ENCODE measurements at regions not wholly inside any gene's neighbourhood (a gene's known extent, or its start where the extent isn't known, plus 50 kb on each side); places are given as distances from the start of the nearest gene placed in this dataset.
A peak's percentile ranks its signal among the peaks of the same experiment; 100 is the strongest.

DNA sequence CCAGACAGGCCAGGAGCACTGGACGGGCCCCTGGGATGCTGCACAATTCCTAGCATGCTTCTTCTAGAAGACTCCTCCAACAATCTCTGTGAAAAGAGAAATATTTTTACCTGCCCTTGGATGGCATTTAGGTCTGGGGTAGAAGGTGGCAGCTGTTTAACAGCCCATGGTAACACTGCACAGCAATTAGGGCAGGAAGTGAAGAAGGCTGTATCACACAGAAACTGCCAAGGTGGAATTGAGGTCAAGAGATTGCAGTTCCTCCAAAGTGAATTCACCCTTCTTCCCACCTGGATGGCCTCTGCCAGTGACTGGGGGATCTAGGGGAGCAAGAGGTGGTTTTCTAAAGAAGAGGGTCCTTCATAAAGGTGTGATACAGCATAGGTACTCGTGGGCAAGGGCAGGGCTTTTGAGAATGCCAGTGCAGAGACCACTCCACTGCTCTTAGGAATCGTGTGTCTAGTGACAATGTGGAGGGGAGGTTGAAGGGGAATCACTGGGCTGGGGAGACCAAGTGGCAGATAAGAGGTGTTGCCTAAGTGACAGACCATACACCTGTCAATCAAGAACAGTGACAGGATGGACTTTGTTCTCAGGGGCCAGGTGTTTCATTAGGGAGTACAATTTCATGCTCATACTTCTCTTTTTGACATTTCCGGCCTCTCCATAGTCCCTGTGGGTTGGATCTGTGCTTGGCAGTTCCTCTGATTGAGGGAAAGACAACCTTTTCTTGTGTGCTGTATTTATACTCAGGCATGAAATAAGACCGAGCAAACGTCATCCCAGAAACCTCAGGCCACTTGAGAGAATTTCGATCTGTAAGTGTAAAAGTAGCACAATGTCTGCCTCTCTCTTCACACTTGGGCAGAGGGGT is 83.5 kb upstream of the BCL6 start:
- Mint-ChIP-seq H3K27ac (peak overlapping the region in 7 of 8 donors; percentile 60 to 93 (median 85)), H3K4me3 (peak overlapping the region in 4 of 7 donors; percentile 32 to 53 (median 43)), H3K27me3 (no peaks in the 10 kb centered on the region), H3K9me3 (no peaks in the 10 kb centered on the region), H3K4me1 (peaks cover 13 to 31% (median 24%) of the 10 kb centered on the region in 3 donors), H3K36me3 (no peaks in the 10 kb centered on the region)
- Histone ChIP-seq H3K9me3 (ENCODE audit: low read length) (no peaks in the 10 kb centered on the region), H3K27me3 (ENCODE audit: insufficient read depth, low read length, poor library complexity, severe bottlenecking) (no peaks in the 10 kb centered on the region), H3K4me3 (ENCODE audit: low read length) (no peak overlapping the region), H3K27ac (ENCODE audit: low read depth, low read length) (no peak overlapping the region), H3K4me1 (ENCODE audit: insufficient read depth, low read length) (peaks cover 8% of the 10 kb centered on the region), H3K36me3 (ENCODE audit: insufficient read depth, low read length) (no peaks in the 10 kb centered on the region)
- ChIA-PET POLR2A (no interaction called here), CTCF (no interaction called here)
- DNase-seq: peak in 1 of 5 donors; percentile 42

DNA sequence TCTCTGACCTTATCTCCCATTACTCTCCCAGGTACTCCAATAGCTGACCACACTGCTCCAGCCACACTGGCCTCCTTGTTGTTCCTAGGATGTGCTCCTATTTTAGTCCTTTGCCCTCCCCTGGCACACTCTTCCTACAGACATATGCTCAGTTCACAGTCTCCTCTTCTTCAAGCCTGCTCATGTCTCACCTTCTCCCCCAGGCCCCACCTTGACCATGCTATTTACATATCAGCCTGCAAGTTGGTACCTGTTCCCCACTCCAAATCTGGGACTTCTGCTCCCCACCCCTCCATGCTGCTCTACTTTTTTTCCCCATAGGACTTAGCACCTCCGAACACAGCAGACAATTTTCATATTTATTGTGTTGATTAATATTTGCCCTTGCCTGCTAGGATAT is 84.9 kb upstream of the BCL6 start:
- DNase-seq: no peak
- no peaks in the 10 kb centered on the region for H3K36me3 ChIP-seq (ENCODE audit: insufficient read depth, low read length)
- ChIA-PET CTCF (no interaction called here), POLR2A (no interaction called here)
- no peak overlapping the region for H3K4me3 ChIP-seq (ENCODE audit: low read length)
- H3K27ac ChIP-seq (ENCODE audit: low read depth, low read length): no peak overlapping the region
- peaks cover 0 to 9% (median 4%) of the 10 kb centered on the region in 3 donors for H3K36me3 Mint-ChIP-seq
- H3K27me3 ChIP-seq (ENCODE audit: insufficient read depth, low read length, poor library complexity, severe bottlenecking): no peaks in the 10 kb centered on the region
- H3K27ac Mint-ChIP-seq: peak overlapping the region in 5 of 8 donors; percentile 2 to 74 (median 13)
- H3K9me3 ChIP-seq (ENCODE audit: low read length): no peaks in the 10 kb centered on the region
- no peak overlapping the region for H3K4me3 Mint-ChIP-seq
- H3K4me1 Mint-ChIP-seq: peaks cover 13 to 27% (median 24%) of the 10 kb centered on the region in 3 donors
- H3K9me3 Mint-ChIP-seq: peaks cover 0 to 6% (median 3%) of the 10 kb centered on the region in 5 donors
- peaks cover 0 to 2% of the 10 kb centered on the region in 2 donors for H3K27me3 Mint-ChIP-seq
- peaks cover 8% of the 10 kb centered on the region for H3K4me1 ChIP-seq (ENCODE audit: insufficient read depth, low read length)

DNA sequence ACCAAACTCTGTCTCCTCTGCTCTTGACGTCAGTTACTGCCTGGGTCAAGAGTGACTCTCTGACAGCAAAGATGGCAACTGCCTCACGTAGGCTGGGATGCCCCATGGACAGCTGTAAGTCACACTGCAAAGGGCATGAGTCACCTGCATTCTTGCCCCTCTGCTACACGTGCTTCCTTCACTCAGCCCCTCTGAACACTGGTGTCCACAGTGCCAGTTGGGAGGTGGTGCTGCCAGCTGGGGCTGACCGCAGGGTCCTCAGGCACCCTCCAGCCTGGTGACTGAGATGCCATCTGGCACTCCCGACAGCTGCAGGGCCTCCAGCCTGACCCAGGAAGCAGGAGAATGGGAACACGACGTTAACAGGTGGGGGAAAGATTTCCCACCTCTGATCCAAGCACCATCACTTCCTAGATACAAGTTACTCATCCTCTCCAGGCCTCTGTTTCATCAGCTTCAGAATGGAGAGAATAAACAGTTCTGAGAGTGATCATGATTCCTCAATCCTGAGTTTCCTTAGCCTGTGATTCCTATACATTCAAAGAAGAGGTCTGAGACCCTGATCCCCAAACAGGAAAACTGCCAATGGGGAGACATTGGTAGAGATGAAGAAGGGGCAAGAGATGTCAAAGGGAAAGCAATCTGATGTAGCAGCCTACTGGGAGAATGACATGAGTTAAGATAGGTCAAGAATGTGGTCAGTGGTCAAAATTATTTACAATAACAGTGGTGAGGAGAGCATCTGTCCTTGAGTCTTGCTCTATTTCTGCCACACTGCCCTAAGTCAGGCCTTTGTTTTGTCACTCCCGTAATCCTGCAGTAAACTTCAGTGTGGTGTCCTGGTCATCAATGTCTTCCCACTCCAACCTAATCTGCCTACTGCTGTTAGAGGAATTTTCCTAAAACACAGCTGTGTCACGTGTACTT is 86.1 kb upstream of the BCL6 start:
- no peak overlapping the region for H3K4me3 ChIP-seq (ENCODE audit: low read length)
- H3K36me3 Mint-ChIP-seq: peaks cover 0 to 15% (median 4%) of the 10 kb centered on the region in 3 donors
- H3K27ac Mint-ChIP-seq: peak overlapping the region in 1 of 8 donors; percentile 1
- no peaks in the 10 kb centered on the region for H3K9me3 ChIP-seq (ENCODE audit: low read length)
- H3K4me1 Mint-ChIP-seq: peaks cover 13 to 27% (median 24%) of the 10 kb centered on the region in 3 donors
- peaks cover 0 to 2% of the 10 kb centered on the region in 2 donors for H3K27me3 Mint-ChIP-seq
- H3K4me1 ChIP-seq (ENCODE audit: insufficient read depth, low read length): peaks cover 8% of the 10 kb centered on the region
- POLR2A ChIA-PET: no interaction called here
- CTCF ChIA-PET: interaction anchor here (2.1 kb wide), 1 partner anchor 91 kb away, joined by 4 read pairs; no protein-coding TSS in a partner anchor
- no peaks in the 10 kb centered on the region for H3K36me3 ChIP-seq (ENCODE audit: insufficient read depth, low read length)
- no peak overlapping the region for H3K4me3 Mint-ChIP-seq
- peaks cover 0 to 6% (median 3%) of the 10 kb centered on the region in 5 donors for H3K9me3 Mint-ChIP-seq
- H3K27me3 ChIP-seq (ENCODE audit: insufficient read depth, low read length, poor library complexity, severe bottlenecking): no peaks in the 10 kb centered on the region
- no peak overlapping the region for H3K27ac ChIP-seq (ENCODE audit: low read depth, low read length)
- no peak for DNase-seq

DNA sequence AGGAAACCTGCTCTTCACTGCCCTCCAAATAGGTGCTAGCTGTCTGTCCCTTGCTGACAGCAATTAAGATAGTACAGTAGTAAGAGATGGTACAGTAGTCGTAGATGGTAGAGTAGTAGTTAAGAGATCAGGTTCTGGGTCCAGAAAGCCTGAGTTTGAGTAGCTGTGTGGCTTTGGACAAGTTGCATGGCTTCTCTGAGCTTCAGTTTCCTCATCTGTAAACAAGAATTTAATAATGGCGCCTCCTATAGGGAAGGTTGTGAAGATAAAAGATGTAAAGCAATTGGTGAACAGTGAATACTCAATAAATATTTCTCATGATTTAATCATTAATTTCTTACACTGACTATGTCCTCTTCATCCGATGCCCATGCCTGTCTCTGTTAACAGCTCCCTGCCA is 86.9 kb upstream of the BCL6 start:
- no peak for DNase-seq
- POLR2A ChIA-PET: no interaction called here
- Histone ChIP-seq H3K4me3 (ENCODE audit: low read length) (no peak overlapping the region), H3K27me3 (ENCODE audit: insufficient read depth, low read length, poor library complexity, severe bottlenecking) (no peaks in the 10 kb centered on the region), H3K4me1 (ENCODE audit: insufficient read depth, low read length) (peaks cover 8% of the 10 kb centered on the region), H3K27ac (ENCODE audit: low read depth, low read length) (no peak overlapping the region), H3K36me3 (ENCODE audit: insufficient read depth, low read length) (no peaks in the 10 kb centered on the region), H3K9me3 (ENCODE audit: low read length) (no peaks in the 10 kb centered on the region)
- Mint-ChIP-seq H3K36me3 (peaks cover 0 to 15% (median 4%) of the 10 kb centered on the region in 3 donors), H3K4me3 (no peak overlapping the region), H3K9me3 (peaks cover 0 to 6% (median 3%) of the 10 kb centered on the region in 5 donors), H3K27me3 (peaks cover 0 to 2% of the 10 kb centered on the region in 2 donors), H3K27ac (peak overlapping the region in 1 of 8 donors; percentile 64), H3K4me1 (peaks cover 13 to 27% (median 24%) of the 10 kb centered on the region in 3 donors)
- CTCF ChIA-PET: interaction anchor here (2.1 kb wide), 1 partner anchor 91 kb away, joined by 4 read pairs; no protein-coding TSS in a partner anchor

DNA sequence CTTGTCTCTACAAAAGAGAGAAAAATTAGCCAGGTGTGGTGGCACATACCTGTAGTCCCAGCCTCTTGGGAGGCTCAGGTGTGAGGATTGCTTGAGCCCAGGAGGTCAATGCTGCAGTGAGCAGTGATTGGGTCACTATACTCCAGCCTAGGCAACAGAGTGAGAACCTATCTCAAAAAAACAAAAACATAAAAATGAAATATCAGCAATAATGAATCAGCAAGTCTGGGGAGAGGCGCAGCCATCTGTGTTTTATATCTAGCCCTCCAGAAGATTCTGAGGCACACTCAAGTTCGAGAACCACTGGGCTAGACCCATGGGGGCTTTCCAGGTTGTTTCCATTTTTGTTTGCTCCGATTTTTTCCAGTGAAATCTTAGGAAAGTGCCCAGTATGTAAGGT is 88.1 kb upstream of the BCL6 start:
- Histone ChIP-seq H3K36me3 (ENCODE audit: insufficient read depth, low read length) (no peaks in the 10 kb centered on the region), H3K4me1 (ENCODE audit: insufficient read depth, low read length) (peaks cover 4% of the 10 kb centered on the region), H3K27me3 (ENCODE audit: insufficient read depth, low read length, poor library complexity, severe bottlenecking) (no peaks in the 10 kb centered on the region), H3K27ac (ENCODE audit: low read depth, low read length) (no peak overlapping the region), H3K4me3 (ENCODE audit: low read length) (no peak overlapping the region), H3K9me3 (ENCODE audit: low read length) (no peaks in the 10 kb centered on the region)
- Mint-ChIP-seq H3K27me3 (peaks cover 0 to 2% of the 10 kb centered on the region in 2 donors), H3K27ac (peak overlapping the region in 1 of 8 donors; percentile 3), H3K36me3 (peaks cover 0 to 15% (median 4%) of the 10 kb centered on the region in 3 donors), H3K4me1 (peaks cover 13 to 25% (median 17%) of the 10 kb centered on the region in 3 donors), H3K9me3 (peaks cover 0 to 6% (median 3%) of the 10 kb centered on the region in 5 donors), H3K4me3 (no peak overlapping the region)
- no peak for DNase-seq
- POLR2A ChIA-PET: no interaction called here
- CTCF ChIA-PET: no interaction called here

DNA sequence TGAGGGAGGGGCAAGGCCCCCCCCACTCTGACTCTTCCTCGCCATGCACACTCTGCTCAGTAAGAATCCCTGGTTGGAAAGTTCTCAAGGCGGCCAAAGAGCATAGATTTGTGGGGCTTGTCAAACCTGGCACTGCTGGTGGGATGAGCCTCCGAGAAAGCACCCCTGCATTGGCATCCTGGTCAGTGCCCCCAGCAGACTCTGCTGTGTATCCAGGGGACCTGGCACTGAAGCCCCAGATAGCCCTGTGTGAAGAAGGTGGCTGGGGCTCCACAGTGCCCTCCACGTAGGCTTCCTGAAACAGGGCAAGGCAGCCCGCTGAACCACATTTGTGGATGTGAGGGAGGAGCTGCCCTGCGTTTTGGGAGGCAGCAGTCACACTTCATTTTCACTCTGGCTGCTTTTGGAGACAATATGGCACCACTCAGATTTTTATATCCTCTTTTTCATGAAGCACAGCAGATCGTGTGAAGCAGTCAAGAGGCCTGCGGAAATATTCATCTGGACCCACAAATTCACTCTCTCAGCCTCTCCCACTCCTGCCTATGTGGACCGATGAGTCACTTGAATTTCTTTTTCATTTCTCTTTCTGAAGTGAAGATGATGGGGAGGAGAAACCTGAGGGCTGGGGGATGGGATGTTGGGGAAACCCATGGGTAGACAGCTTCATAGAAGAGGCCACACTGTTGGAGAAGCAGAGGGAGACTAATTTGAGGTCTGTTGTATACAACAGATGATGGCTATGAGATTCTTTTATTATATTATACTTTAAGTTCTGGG is 88.7 kb upstream of the BCL6 start:
- peaks cover 6 to 19% (median 11%) of the 10 kb centered on the region in 3 donors for H3K4me1 Mint-ChIP-seq
- H3K27me3 Mint-ChIP-seq: peaks cover 0 to 2% of the 10 kb centered on the region in 2 donors
- H3K9me3 ChIP-seq (ENCODE audit: low read length): no peaks in the 10 kb centered on the region
- POLR2A ChIA-PET: no interaction called here
- H3K27ac ChIP-seq (ENCODE audit: low read depth, low read length): no peak overlapping the region
- no peak overlapping the region for H3K27ac Mint-ChIP-seq
- H3K36me3 Mint-ChIP-seq: peaks cover 0 to 15% (median 4%) of the 10 kb centered on the region in 3 donors
- H3K4me3 Mint-ChIP-seq: no peak overlapping the region
- no peaks in the 10 kb centered on the region for H3K4me1 ChIP-seq (ENCODE audit: insufficient read depth, low read length)
- H3K36me3 ChIP-seq (ENCODE audit: insufficient read depth, low read length): no peaks in the 10 kb centered on the region
- H3K4me3 ChIP-seq (ENCODE audit: low read length): no peak overlapping the region
- no peak for DNase-seq
- CTCF ChIA-PET: no interaction called here
- peaks cover 0 to 6% (median 3%) of the 10 kb centered on the region in 5 donors for H3K9me3 Mint-ChIP-seq
- H3K27me3 ChIP-seq (ENCODE audit: insufficient read depth, low read length, poor library complexity, severe bottlenecking): no peaks in the 10 kb centered on the region

Data from CD8-positive, alpha-beta memory T cell (primary cell).